ENCODE measurements at regions not wholly inside any gene's neighbourhood (a gene's known extent, or its start where the extent isn't known, plus 50 kb on each side); places are given as distances from the start of the nearest gene placed in this dataset.

DNA sequence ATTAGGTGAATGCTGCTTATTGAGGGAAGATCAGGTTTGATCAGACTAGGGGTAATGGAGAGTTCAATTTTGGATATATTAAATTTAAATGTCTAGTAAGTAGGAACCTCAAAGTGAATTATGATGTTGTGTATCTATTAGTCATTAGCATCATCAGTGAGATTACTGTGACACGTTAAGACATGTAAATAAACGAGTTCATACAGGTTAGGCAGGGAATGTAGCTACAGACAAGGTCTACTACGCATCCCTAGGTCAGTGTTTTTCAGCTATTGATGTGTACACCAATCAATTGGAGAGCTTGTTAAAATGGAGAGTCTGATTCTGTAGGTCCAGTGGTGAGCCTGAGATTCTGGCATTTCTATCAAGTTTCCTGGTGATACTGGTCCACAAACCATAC lies 120.1 kb upstream of the LRRC4C start:
- Mint-ChIP-seq H3K36me3 (no peaks in the 10 kb centered on the region), H3K4me3 (no peak overlapping the region), H3K4me1 (ENCODE audit: unreplicated experiment) (peaks cover 5% of the 10 kb centered on the region), H3K27me3 (no peaks in the 10 kb centered on the region), H3K27ac (no peak overlapping the region), H3K9me3 (no peaks in the 10 kb centered on the region)
- DNase-seq (ENCODE audit: extremely low spot score, unreplicated experiment), result no peak
- TF ChIP-seq, protein P1, sequence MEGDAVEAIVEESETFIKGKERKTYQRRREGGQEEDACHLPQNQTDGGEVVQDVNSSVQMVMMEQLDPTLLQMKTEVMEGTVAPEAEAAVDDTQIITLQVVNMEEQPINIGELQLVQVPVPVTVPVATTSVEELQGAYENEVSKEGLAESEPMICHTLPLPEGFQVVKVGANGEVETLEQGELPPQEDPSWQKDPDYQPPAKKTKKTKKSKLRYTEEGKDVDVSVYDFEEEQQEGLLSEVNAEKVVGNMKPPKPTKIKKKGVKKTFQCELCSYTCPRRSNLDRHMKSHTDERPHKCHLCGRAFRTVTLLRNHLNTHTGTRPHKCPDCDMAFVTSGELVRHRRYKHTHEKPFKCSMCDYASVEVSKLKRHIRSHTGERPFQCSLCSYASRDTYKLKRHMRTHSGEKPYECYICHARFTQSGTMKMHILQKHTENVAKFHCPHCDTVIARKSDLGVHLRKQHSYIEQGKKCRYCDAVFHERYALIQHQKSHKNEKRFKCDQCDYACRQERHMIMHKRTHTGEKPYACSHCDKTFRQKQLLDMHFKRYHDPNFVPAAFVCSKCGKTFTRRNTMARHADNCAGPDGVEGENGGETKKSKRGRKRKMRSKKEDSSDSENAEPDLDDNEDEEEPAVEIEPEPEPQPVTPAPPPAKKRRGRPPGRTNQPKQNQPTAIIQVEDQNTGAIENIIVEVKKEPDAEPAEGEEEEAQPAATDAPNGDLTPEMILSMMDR (conservative IDR thresholded peaks at IDR 0.05), result no peak

DNA sequence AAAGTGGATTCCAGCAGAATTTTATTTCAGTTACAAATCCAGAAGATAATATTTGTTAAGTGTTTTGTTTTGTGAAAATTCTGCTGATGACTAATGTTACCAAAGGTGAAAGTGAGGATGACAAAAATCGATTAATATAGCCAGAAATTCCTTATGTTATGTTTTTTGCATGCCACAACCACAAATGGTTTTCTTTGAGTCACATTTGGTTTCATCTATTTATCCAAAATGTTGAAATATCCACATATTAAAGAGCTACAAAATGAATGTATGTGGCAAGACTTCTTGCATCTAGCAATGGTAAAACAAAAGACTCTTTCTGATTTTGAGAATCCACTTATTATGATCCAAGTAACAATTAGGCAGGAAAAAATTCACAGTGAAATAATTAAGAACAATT lies 150.1 kb upstream of the LRRC4C start:
- Mint-ChIP-seq H3K27me3 (no peaks in the 10 kb centered on the region), H3K9me3 (peaks cover 6% of the 10 kb centered on the region), H3K4me3 (no peak overlapping the region), H3K27ac (no peak overlapping the region), H3K36me3 (no peaks in the 10 kb centered on the region), H3K4me1 (ENCODE audit: unreplicated experiment) (no peaks in the 10 kb centered on the region)
- no peak for DNase-seq (ENCODE audit: extremely low spot score, unreplicated experiment)
- TF ChIP-seq, protein P1 (conservative IDR thresholded peaks at IDR 0.05), result no peak

DNA sequence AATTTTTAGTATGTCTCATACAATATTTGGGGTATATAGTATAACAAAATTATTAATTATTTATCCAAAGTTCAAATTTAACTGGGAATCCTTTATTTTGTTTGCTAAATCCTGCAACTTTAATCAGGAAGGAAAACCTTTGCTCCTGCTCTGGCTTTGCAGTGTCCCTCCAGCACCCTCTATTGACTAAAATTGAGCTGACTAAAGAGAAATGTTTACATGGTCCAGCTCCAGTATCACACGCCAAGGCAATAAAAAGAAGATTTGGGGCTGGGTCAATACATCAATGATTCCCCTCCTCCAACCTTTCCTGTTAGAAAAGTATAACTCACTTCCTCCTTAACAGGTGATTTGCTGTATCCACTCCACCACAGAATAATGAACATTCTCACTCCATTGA lies 153.0 kb upstream of the LRRC4C start:
- Mint-ChIP-seq H3K27ac (no peak overlapping the region), H3K4me3 (no peak overlapping the region), H3K27me3 (no peaks in the 10 kb centered on the region), H3K4me1 (ENCODE audit: unreplicated experiment) (no peaks in the 10 kb centered on the region), H3K36me3 (no peaks in the 10 kb centered on the region), H3K9me3 (peaks cover 11% of the 10 kb centered on the region)
- TF ChIP-seq, protein P1 (conservative IDR thresholded peaks at IDR 0.05), result peak; percentile 43
- no peak for DNase-seq (ENCODE audit: extremely low spot score, unreplicated experiment)

DNA sequence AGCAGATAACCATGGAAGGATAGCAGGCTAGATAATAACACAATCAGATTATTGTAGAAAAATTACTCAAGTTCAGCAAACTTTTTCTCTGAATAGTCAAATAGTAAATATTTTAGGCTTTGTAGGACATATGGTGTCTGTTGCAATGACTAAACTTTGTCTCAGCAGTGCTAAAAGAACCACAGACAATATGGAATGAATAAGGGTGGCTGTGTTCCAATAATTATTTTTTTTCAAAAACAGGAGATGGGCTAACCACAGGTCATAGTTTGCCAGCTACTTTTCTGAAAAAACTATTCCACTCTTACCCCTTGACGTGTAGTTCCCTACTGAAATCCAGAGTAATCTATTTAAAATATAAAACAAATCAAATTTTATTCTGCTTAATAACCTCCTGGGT lies 153.9 kb upstream of the LRRC4C start:
- Mint-ChIP-seq H3K9me3 (peaks cover 11% of the 10 kb centered on the region), H3K4me1 (ENCODE audit: unreplicated experiment) (no peaks in the 10 kb centered on the region), H3K27me3 (no peaks in the 10 kb centered on the region), H3K27ac (no peak overlapping the region), H3K4me3 (no peak overlapping the region), H3K36me3 (no peaks in the 10 kb centered on the region)
- TF ChIP-seq, protein P1 (conservative IDR thresholded peaks at IDR 0.05), result no peak
- no peak for DNase-seq (ENCODE audit: extremely low spot score, unreplicated experiment)

DNA sequence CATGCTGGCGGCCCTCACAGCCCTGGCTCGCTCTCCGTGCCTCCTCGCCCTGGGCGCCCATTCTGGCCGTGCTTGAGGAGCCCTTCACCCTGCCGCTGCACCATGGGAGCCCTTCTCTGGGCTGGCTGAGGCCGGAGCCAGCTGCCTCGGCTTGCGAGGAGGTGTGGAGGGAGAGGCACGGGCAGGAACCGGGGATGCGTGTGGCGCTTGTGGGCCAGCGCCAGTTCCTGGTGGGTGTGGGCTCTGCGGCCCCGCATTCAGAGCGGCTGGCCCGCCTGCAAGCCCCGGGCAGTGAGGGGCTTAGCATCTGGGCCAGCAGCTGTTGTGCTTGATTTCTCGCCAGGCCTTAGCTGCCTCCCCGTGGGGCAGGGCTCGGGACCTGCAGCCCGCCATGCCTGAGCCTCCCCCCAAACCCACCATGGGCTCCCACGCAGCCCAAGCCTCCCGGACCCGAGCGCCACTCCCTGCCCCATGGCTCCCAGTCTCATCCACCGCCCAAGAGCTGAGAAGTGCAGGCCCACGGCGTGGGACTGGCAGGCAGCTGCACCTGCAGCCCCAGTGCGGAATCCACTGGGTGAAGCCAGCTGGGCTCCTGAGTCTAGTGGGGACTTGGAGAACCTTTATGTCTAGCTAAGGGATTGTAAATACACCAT lies 163.4 kb upstream of the LRRC4C start:
- Mint-ChIP-seq H3K36me3 (no peaks in the 10 kb centered on the region), H3K9me3 (peaks cover 8% of the 10 kb centered on the region), H3K27me3 (no peaks in the 10 kb centered on the region), H3K4me1 (ENCODE audit: unreplicated experiment) (no peaks in the 10 kb centered on the region), H3K4me3 (no peak overlapping the region), H3K27ac (no peak overlapping the region)
- TF ChIP-seq, protein P1 (conservative IDR thresholded peaks at IDR 0.05), result no peak
- no peak for DNase-seq (ENCODE audit: extremely low spot score, unreplicated experiment)

DNA sequence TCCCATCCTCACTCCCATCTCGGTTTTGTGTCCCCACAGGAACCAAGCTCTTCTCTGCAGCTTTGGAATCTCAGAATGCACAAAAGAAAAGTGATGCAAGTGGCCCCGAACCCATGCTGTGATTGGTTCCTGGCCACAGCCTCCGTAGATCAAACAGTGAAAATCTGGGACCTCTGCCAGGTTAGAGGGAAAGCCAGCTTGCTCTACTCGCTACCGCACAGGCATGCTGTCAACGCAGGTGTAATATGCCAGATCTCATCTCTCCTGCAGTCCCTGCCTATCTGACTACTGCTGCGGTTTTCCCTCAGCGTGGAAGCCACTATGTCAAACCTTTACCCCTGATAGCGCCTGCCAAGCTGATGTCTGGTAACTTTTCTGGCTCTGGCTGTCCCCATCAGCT lies 200.5 kb upstream of the LRRC4C start:
- no peaks in the 10 kb centered on the region for H3K27me3 Mint-ChIP-seq

More for the DNA sequence above, 200.5 kb upstream of the LRRC4C start:
- Mint-ChIP-seq H3K4me1 (ENCODE audit: unreplicated experiment) (no peaks in the 10 kb centered on the region), H3K9me3 (no peaks in the 10 kb centered on the region), H3K27ac (no peak overlapping the region), H3K36me3 (no peaks in the 10 kb centered on the region), H3K4me3 (no peak overlapping the region)
- TF ChIP-seq, protein P1 (conservative IDR thresholded peaks at IDR 0.05), result no peak
- no peak for DNase-seq (ENCODE audit: extremely low spot score, unreplicated experiment)
